MG63 (cell line): ENCODE measurements at regions not wholly inside any gene's neighbourhood (a gene's known extent, or its start where the extent isn't known, plus 50 kb on each side); places are given as distances from the start of the nearest gene placed in this dataset.
A peak's percentile ranks its signal among the peaks of the same experiment; 100 is the strongest.

Experiments
- DNase-seq: peaks from one replicate; pipeline ENCODE4 v3.0.0-alpha.2; 2020
- H3K27me3 ChIP-seq: fragments of 250-450 bp; sonication (Bioruptor Pico); 2 replicates; pipeline ENCODE4 v1.5.1; 2020; ENCODE audit warnings: mild to moderate bottlenecking, moderate library complexity
- H3K36me3 ChIP-seq: fragments of 250-450 bp; sonication (Bioruptor Pico); 2 replicates; pipeline ENCODE4 v1.5.1; 2020; ENCODE audit warnings: mild to moderate bottlenecking, moderate library complexity
- H3K4me3 ChIP-seq: fragments of 250-450 bp; sonication (Bioruptor Pico); 2 replicates; pipeline ENCODE4 v1.5.1; 2020; ENCODE audit warnings: mild to moderate bottlenecking, moderate library complexity
- H3K9me3 ChIP-seq: fragments of 250-450 bp; sonication (Bioruptor Pico); 2 replicates; pipeline ENCODE4 v1.5.1; 2020; ENCODE audit warnings: mild to moderate bottlenecking, moderate library complexity

GRCh38 chr13:78816592-78816991 is 157.6 kb upstream of the OBI1 start:
- DNase-seq: no peak
- H3K9me3 ChIP-seq: no peaks in the 10 kb centered on the region
- H3K4me3 ChIP-seq: no peak overlapping the region
- no peaks in the 10 kb centered on the region for H3K36me3 ChIP-seq
- no peaks in the 10 kb centered on the region; the same call in 1 of the 2 replicates for H3K27me3 ChIP-seq

GRCh38 chr13:78816154-78816553 is 157.2 kb upstream of the OBI1 start:
- no peak for DNase-seq
- Histone ChIP-seq H3K27me3 (no peaks in the 10 kb centered on the region; the same call in 1 of the 2 replicates), H3K36me3 (no peaks in the 10 kb centered on the region), H3K4me3 (no peak overlapping the region), H3K9me3 (no peaks in the 10 kb centered on the region)

GRCh38 chr13:78806457-78806856 is 147.5 kb upstream of the OBI1 start:
- H3K27me3 ChIP-seq: peaks cover 2% of the 10 kb centered on the region; the same call in 1 of the 2 replicates
- H3K9me3 ChIP-seq: no peaks in the 10 kb centered on the region
- no peaks in the 10 kb centered on the region for H3K36me3 ChIP-seq
- DNase-seq: no peak
- H3K4me3 ChIP-seq: no peak overlapping the region

DNA sequence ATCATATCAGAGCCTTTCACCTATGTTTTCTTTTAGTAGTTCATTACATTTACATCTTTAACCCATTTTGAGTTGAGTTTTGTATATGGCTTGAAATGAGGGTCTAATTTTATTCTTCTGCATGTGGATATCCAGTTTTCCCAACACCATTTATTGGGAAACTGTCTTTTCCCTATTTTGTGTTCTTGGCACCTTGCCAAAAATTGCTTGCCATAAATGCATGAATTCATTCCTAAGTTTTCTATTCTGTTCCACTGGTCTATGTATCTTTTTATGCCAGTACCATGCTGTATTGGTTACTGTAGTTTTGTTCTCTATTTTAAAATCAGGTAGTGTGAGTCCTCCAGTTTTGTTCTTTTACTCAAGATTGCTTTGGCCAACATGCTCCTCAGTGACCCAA is 144.0 kb upstream of the OBI1 start:
- Histone ChIP-seq H3K27me3 (peaks cover 2% of the 10 kb centered on the region; the same call in 1 of the 2 replicates), H3K4me3 (no peak overlapping the region), H3K36me3 (no peaks in the 10 kb centered on the region), H3K9me3 (no peaks in the 10 kb centered on the region)
- DNase-seq: no peak

DNA sequence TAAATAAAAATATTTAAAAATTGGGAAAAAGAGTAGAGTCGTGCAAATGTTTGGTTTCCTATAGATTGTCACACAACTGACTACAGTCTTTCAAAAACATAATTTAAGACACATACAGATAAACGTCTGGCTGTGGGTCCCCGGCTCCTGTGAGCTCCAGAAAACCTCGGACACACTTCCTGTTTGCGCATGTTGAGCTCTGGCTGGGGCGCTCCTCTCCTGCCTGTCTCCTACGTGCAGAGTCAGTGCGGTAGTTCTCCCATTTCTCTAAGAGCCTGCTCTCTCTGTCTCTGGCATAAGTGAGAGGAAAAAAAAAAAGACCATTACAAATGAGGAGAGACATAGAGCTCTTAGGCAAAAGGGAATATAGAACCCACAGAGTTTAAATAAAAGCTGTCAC is 128.2 kb upstream of the OBI1 start:
- Histone ChIP-seq H3K9me3 (no peaks in the 10 kb centered on the region), H3K4me3 (no peak overlapping the region), H3K36me3 (no peaks in the 10 kb centered on the region), H3K27me3 (peaks cover 6% of the 10 kb centered on the region; the same call in 1 of the 2 replicates)
- peak; percentile 3 for DNase-seq

DNA sequence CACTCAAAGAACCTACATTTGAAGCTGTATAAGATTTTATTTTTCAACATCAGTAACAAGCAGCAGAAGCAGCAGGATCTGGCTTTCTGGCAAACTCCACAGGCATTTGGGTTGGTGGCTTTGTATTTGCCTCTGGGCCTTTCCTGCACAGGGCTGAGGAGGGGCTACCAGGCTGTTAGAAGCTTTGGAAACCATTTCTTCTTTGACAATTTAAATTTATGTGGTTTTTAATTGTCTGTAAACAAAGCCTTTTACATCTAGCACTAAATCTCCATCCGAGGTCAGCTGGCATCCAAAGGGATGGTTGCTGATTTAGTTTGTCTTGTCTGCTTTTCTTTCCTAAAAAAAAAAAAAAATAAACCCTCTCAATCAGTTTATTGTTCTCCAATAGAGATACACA is 127.5 kb upstream of the OBI1 start:
- Histone ChIP-seq H3K9me3 (no peaks in the 10 kb centered on the region), H3K4me3 (no peak overlapping the region), H3K36me3 (no peaks in the 10 kb centered on the region), H3K27me3 (peaks cover 6% of the 10 kb centered on the region; the same call in 1 of the 2 replicates)
- DNase-seq: no peak

GRCh38 chr13:78785764-78786163 is 126.8 kb upstream of the OBI1 start:
- Histone ChIP-seq H3K4me3 (no peak overlapping the region), H3K36me3 (no peaks in the 10 kb centered on the region), H3K27me3 (peaks cover 6% of the 10 kb centered on the region; the same call in 1 of the 2 replicates), H3K9me3 (no peaks in the 10 kb centered on the region)
- DNase-seq: no peak

- DNase-seq: no peak
- Histone ChIP-seq H3K27me3 (peaks cover 6% of the 10 kb centered on the region; the same call in 1 of the 2 replicates), H3K4me3 (no peak overlapping the region), H3K36me3 (no peaks in the 10 kb centered on the region), H3K9me3 (no peaks in the 10 kb centered on the region)
Observed at GRCh38 chr13:78784014-78784750, 125.2 kb upstream of the OBI1 start.

GRCh38 chr13:78780708-78781107 is 121.8 kb upstream of the OBI1 start:
- Histone ChIP-seq H3K4me3 (no peak overlapping the region), H3K9me3 (no peaks in the 10 kb centered on the region), H3K36me3 (no peaks in the 10 kb centered on the region), H3K27me3 (peaks cover 24% of the 10 kb centered on the region)
- DNase-seq: no peak

DNA sequence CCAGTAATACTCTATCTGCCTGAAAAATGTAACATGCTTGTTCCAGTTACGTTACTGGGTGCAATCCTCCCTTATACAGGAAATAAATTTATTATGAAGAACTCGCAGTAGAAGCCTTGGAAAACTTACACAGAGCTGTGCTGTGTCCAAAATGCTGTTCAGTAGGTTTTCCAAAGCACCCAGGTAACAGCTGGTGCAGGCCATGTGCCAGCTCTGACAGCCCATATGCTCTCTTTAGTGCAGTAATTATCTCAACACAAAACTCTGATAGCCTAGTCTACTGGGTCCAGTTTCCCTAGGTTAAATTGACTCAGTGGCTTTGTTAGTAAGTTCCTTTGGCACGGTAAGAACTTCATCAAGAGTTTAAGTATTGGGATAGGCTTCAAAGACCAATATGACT is 120.7 kb upstream of the OBI1 start:
- no peak overlapping the region for H3K4me3 ChIP-seq
- DNase-seq: no peak
- no peaks in the 10 kb centered on the region for H3K9me3 ChIP-seq
- H3K27me3 ChIP-seq: peaks cover 33% of the 10 kb centered on the region
- H3K36me3 ChIP-seq: no peaks in the 10 kb centered on the region

- H3K36me3 ChIP-seq: no peaks in the 10 kb centered on the region
- no peak overlapping the region for H3K4me3 ChIP-seq
- H3K9me3 ChIP-seq: no peaks in the 10 kb centered on the region
- no peak for DNase-seq
- H3K27me3 ChIP-seq: peaks cover 33% of the 10 kb centered on the region
Observed at GRCh38 chr13:78777976-78778375, 119.0 kb upstream of the OBI1 start.

GRCh38 chr13:78777396-78777795 is 118.4 kb upstream of the OBI1 start:
- no peak for DNase-seq
- H3K4me3 ChIP-seq: no peak overlapping the region

GRCh38 chr13:78772933-78773332 is 114.0 kb upstream of the OBI1 start:
- no peak overlapping the region for H3K4me3 ChIP-seq
- no peaks in the 10 kb centered on the region for H3K36me3 ChIP-seq
- H3K27me3 ChIP-seq: peaks cover 38% of the 10 kb centered on the region
- DNase-seq: no peak
- no peaks in the 10 kb centered on the region for H3K9me3 ChIP-seq

More at GRCh38 chr13:78777396-78777795, 118.4 kb upstream of the OBI1 start:
- Histone ChIP-seq H3K36me3 (no peaks in the 10 kb centered on the region), H3K9me3 (no peaks in the 10 kb centered on the region), H3K27me3 (peaks cover 39% of the 10 kb centered on the region)

DNA sequence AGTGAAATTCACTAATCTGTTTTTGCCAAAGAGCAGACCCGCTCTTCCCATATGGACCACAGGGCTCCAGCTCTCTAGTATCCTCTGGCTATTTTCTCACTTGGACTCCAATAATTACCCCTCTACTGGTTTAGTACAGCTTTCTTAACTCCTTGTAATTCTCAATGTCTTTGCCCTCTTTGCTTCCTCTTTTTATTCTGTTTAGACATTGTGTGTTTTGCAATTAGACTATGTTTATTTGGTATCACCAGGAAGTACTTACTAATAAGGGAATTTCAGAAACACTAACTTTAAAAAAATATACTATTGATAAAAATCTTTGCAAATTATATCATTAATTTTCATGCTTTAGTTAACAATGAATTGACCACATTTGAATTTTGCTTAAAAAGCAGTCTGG is 111.6 kb upstream of the OBI1 start:
- Histone ChIP-seq H3K4me3 (no peak overlapping the region), H3K9me3 (no peaks in the 10 kb centered on the region)

GRCh38 chr13:78768950-78769349 is 110.0 kb upstream of the OBI1 start:
- H3K27me3 ChIP-seq: peaks cover 14% of the 10 kb centered on the region; the same call in 1 of the 2 replicates
- no peak for DNase-seq

More for the DNA sequence above, 111.6 kb upstream of the OBI1 start:
- Histone ChIP-seq H3K36me3 (no peaks in the 10 kb centered on the region), H3K27me3 (peaks cover 22% of the 10 kb centered on the region)
- DNase-seq: no peak

GRCh38 chr13:78764665-78765064 is 105.7 kb upstream of the OBI1 start:
- Histone ChIP-seq H3K9me3 (no peaks in the 10 kb centered on the region), H3K36me3 (no peaks in the 10 kb centered on the region), H3K27me3 (no peaks in the 10 kb centered on the region; the same call in 1 of the 2 replicates), H3K4me3 (no peak overlapping the region)
- DNase-seq: no peak

More at GRCh38 chr13:78768950-78769349, 110.0 kb upstream of the OBI1 start:
- Histone ChIP-seq H3K9me3 (no peaks in the 10 kb centered on the region), H3K4me3 (no peak overlapping the region), H3K36me3 (no peaks in the 10 kb centered on the region)

DNA sequence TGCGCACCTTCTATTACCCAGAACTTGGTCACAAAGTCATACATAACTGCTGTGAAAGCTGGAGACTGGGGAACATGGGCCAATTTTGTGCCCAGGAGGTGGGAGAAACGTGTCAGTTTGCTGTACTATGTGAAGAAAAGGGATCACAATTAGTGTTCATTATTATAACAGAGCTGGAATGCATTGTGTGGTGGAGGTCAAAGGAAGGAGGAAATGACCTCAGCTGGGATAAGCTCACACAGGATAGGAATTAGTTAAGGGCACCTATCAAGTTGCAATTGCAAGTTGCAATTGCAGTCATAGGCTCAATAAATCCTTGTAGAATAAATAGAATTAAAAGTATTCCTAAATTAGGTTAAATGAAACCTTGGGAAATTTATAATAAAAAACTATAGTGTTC is 103.9 kb upstream of the OBI1 start:
- DNase-seq: no peak
- H3K9me3 ChIP-seq: no peaks in the 10 kb centered on the region
- no peaks in the 10 kb centered on the region for H3K36me3 ChIP-seq
- no peak overlapping the region for H3K4me3 ChIP-seq
- H3K27me3 ChIP-seq: no peaks in the 10 kb centered on the region; the same call in 1 of the 2 replicates

GRCh38 chr13:78759704-78760103 is 100.7 kb upstream of the OBI1 start:
- H3K4me3 ChIP-seq: no peak overlapping the region
- DNase-seq: no peak
- H3K9me3 ChIP-seq: no peaks in the 10 kb centered on the region
- H3K27me3 ChIP-seq: no peaks in the 10 kb centered on the region; the same call in 1 of the 2 replicates
- H3K36me3 ChIP-seq: no peaks in the 10 kb centered on the region
